ENCODE measurements at regions not wholly inside any gene's neighbourhood (a gene's known extent, or its start where the extent isn't known, plus 50 kb on each side); places are given as distances from the start of the nearest gene placed in this dataset.

- TF ChIP-seq CTCF (IDR thresholded peaks at IDR 0.05) (no peak), POLR2A (IDR thresholded peaks at IDR 0.05) (no peak)
Measured at GRCh38 chr18:76042511-76042910, 452.5 kb downstream of the ZNF516 start.
